Esophagus squamous epithelium (tissue), 4 donors: ENCODE measurements at regions not wholly inside any gene's neighbourhood (a gene's known extent, or its start where the extent isn't known, plus 50 kb on each side); places are given as distances from the start of the nearest gene placed in this dataset.

Source experiments
- CTCF ChIP-seq, 6 experiments: fragments of 450-650 bp in 4 of 6; fragments of 200-600 bp in 2 of 6; sonication (generic) in 2 of 6; IDR thresholded peaks; one replicate each; pipeline ENCODE4 v1.5.1; 2016 to 2019; ENCODE audit warnings: antibody characterized with exemption in 6 of 6, mild to moderate bottlenecking in 4 of 6, moderate library complexity in 4 of 6
- POLR2A ChIP-seq, 4 donors: fragments of 450-650 bp; IDR thresholded peaks; one replicate each; pipeline ENCODE4 v1.6.1; 2017; ENCODE audit warnings: antibody characterized with exemption in 4 of 4, mild to moderate bottlenecking in 4 of 4, moderate library complexity in 3 of 4

GRCh38 chr13:74398599-74398998 is 264.4 kb upstream of the KLF12 start:
- TF ChIP-seq POLR2A (IDR thresholded peaks at IDR 0.05) (no peak), CTCF (IDR thresholded peaks at IDR 0.05) (no peak)
